Natural killer cell treated with Interleukin-12 subunit alpha and Interleukin-12 subunit beta and Interleukin-15 and Interleukin-18, amount 100 ng/mL, for 72 hours (primary cell): ENCODE measurements at regions not wholly inside any gene's neighbourhood (a gene's known extent, or its start where the extent isn't known, plus 50 kb on each side); places are given as distances from the start of the nearest gene placed in this dataset.

Experiments
- ATAC-seq, 2 donors: fragments of 150-1000 bp; cut with Tn5 transposase in 1 of 2; sonication (Bioruptor Pico), chemical (Tn5 transposase) in 1 of 2; 2 replicates each; pipeline ENCODE4 v1.10.0; 2021
- DNase-seq: peaks from one replicate; pipeline ENCODE4 v3.0.0; 2022; ENCODE audit warnings: low spot score
- H3K27ac Mint-ChIP-seq, 2 donors: 1 replicate in 1 of 2; 2 replicates in 1 of 2; pipeline ENCODE4 v1.8.0; 2022; ENCODE audit warnings: mixed read lengths in 2 of 2, mild to moderate bottlenecking in 1 of 2, moderate library complexity in 1 of 2
- H3K27me3 Mint-ChIP-seq, 2 donors: 1 replicate in 1 of 2; 2 replicates in 1 of 2; pipeline ENCODE4 v1.8.0; 2022; ENCODE audit warnings: mixed read lengths in 2 of 2
- H3K36me3 Mint-ChIP-seq: one replicate; pipeline ENCODE4 v1.8.0; 2022; ENCODE audit warnings: mixed read lengths
- H3K4me1 Mint-ChIP-seq, 2 donors: 1 replicate in 1 of 2; 2 replicates in 1 of 2; pipeline ENCODE4 v1.8.0; 2022; ENCODE audit warnings: low read depth in 2 of 2, mixed read lengths in 2 of 2, mild to moderate bottlenecking in 1 of 2
- H3K4me3 Mint-ChIP-seq: one replicate; pipeline ENCODE4 v1.8.0; 2022; ENCODE audit warnings: mixed read lengths
- H3K9me3 Mint-ChIP-seq: 2 replicates; pipeline ENCODE4 v1.8.0; 2022; ENCODE audit warnings: mixed read lengths

DNA sequence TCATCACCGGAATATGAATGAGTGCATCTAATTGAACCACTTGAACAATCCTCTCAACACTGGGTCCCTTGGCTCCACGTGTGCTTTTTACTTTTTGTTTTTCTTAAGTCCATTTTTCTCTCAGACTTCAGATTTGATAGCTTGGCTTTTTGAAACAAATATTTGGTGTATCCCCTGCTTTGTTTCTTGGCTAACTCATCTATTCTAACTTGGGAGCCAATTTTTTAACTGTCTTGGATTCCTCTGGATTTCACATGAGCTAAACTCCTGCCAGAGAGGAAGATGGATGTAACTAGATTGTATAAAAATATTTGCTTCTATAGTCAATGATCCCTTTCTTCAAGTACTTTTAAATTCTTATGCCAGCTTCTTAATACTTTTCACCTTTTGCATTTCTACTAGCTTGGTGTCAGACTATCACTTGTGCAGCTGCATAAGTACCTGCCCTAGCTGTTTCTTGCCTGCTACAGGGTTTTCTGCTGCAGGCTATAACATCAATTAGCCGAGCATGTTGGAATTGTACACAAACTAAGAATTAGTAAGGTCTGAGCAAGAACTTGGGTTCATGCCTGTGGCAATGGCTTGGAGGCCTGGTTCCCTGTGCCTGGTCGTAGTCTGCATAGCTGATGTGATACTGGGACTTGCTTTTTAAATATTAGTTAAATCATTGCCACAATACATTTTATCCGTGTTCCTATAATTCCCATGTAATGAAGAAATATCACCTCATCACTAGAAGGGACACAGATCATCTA lies 281.5 kb downstream of the EN1 start:
- peaks cover 5% of the 10 kb centered on the region in 2 donors for H3K27me3 Mint-ChIP-seq
- ATAC-seq: no peak
- H3K4me1 Mint-ChIP-seq: no peaks in the 10 kb centered on the region

DNA sequence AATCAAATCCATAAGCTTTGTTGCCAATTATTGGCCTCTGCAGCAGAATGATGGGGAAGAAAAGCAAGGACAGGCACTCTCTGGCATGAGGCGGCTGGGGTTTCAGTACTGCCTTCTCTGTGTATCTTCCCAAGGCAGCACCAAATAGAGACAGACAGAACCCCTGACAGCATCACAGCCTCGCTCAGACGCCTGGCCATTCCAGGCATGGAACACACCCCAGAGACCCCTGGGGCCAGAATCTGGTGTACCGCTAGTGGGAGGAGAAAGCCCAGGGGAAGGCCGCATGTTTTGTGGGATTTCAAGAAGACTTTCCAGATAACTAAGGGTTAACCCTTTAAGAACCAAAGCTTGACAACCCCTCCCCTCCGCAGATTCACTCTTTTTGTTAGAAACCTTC lies 282.1 kb downstream of the EN1 start:
- H3K27ac Mint-ChIP-seq: no peak overlapping the region
- ATAC-seq (no peak), DNase-seq (no peak)
- no peaks in the 10 kb centered on the region for H3K4me1 Mint-ChIP-seq
- no peak overlapping the region for H3K4me3 Mint-ChIP-seq
- H3K9me3 Mint-ChIP-seq: no peaks in the 10 kb centered on the region
- peaks cover 5% of the 10 kb centered on the region in 2 donors for H3K27me3 Mint-ChIP-seq
- no peaks in the 10 kb centered on the region for H3K36me3 Mint-ChIP-seq

More for the DNA sequence above, 281.5 kb downstream of the EN1 start:
- no peak overlapping the region for H3K4me3 Mint-ChIP-seq
- no peak overlapping the region for H3K27ac Mint-ChIP-seq
- no peak for DNase-seq
- no peaks in the 10 kb centered on the region for H3K36me3 Mint-ChIP-seq
- no peaks in the 10 kb centered on the region for H3K9me3 Mint-ChIP-seq

DNA sequence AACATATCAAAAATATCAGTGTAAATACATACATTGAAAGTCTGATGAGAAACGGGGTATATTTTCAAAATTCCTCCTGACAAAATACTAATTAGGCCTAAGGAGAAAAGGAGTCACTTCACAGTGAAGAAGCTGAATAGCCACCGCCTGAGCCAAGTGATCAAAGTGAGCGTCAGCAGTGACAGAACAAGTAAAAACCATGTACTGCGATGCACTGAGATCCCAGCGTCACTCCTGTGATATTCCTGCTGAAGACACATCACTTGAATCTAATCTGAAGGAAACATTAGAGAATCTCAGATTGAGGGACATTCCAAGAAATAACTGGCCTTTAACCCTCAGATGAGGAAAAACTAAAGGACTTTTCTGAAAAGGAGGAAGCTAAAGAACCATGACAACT lies 285.3 kb downstream of the EN1 start:
- H3K9me3 Mint-ChIP-seq: peaks cover 4% of the 10 kb centered on the region
- H3K36me3 Mint-ChIP-seq: no peaks in the 10 kb centered on the region
- peaks cover 6 to 9% of the 10 kb centered on the region in 2 donors for H3K27me3 Mint-ChIP-seq
- ATAC-seq (no peak), DNase-seq (no peak)
- no peak overlapping the region for H3K27ac Mint-ChIP-seq
- H3K4me1 Mint-ChIP-seq: no peaks in the 10 kb centered on the region
- no peak overlapping the region for H3K4me3 Mint-ChIP-seq

DNA sequence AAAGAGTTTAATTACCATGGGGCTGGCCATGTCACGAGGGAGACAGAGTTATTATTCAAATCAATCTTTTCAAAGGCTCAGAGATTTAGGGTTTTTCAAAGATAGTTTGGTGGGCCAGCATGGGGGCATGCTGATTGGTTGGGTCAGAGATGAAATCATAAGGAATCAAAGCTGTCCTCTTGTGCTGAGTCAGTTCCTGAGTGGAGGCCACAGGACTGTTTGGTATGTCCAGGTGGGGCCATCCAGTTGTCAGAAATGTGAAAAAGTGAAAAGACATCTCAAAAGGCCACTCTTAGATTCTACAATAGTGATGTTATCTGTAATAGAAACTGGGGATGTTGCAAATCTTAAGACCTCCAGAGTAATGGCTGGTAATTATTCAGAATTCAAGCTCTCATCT lies 288.6 kb downstream of the EN1 start:
- H3K27ac Mint-ChIP-seq: no peak overlapping the region
- no peak overlapping the region for H3K4me3 Mint-ChIP-seq
- H3K9me3 Mint-ChIP-seq: peaks cover 6% of the 10 kb centered on the region
- DNase-seq (no peak), ATAC-seq (no peak)
- no peaks in the 10 kb centered on the region for H3K36me3 Mint-ChIP-seq
- no peaks in the 10 kb centered on the region for H3K4me1 Mint-ChIP-seq
- peaks cover 7 to 10% of the 10 kb centered on the region in 2 donors for H3K27me3 Mint-ChIP-seq

DNA sequence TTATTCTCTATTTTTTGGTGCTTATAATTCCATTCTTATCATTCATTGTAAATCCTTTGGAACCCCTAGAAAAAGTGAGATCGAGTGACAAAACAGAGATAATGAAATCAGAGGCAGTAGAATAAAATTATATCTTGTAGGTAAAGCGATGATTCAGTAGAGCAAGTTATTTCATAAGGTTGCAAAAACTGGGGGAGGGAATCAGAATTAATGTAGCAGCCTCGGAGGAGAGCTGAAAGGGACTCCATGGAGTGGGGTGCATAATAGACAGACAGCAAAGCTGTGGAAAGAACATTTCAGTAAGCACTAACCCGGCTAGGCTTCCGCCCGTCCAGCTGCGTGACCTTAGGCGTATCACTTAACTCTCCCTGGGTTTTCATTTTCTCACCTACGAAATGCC lies 289.7 kb downstream of the EN1 start:
- no peak for DNase-seq
- Mint-ChIP-seq H3K36me3 (no peaks in the 10 kb centered on the region), H3K9me3 (peaks cover 10% of the 10 kb centered on the region), H3K27me3 (peaks cover 6 to 21% of the 10 kb centered on the region in 2 donors), H3K4me3 (no peak overlapping the region), H3K27ac (no peak overlapping the region), H3K4me1 (no peaks in the 10 kb centered on the region)
- ATAC-seq: no peak

DNA sequence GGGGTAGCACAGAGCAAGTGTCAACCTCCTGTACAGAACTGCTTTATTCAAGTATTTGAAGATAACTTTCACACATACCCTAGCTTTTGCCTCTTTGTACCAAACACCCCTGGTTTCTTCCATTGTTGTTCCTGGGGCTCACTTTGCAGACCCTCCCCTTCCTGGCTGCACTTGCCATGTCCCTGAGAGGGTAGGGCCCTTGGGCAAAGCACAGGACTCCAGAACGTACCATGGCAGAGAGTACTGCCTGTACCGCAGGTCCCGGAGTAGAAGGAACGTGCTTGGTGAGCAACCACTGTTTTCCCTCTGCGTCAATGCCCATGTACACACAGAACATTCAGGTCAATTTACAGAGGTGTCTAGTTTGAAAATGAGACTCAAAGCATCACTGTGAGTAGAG lies 290.4 kb downstream of the EN1 start:
- ATAC-seq: no peak
- Mint-ChIP-seq H3K4me3 (no peak overlapping the region), H3K9me3 (peaks cover 10% of the 10 kb centered on the region), H3K27me3 (peaks cover 6 to 21% of the 10 kb centered on the region in 2 donors), H3K4me1 (no peaks in the 10 kb centered on the region), H3K27ac (no peak overlapping the region), H3K36me3 (no peaks in the 10 kb centered on the region)
- no peak for DNase-seq

DNA sequence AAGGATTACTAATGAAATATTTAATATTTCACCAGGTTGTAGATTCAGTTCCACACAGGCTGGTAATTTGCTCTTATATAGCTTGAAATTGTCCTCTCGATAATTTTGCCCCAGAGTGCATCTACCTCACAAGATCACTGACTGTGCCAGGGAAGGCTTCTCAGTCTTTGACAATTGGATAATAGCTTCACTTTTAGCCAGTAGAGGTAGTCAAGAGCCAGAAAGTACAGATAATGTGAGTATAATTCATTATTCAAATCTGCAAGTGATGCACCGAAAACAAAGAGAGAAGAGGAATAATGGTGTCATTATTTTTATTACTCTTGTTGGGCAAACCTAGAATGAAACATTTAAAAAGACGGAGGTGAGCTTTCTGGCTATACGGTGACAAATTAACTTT lies 292.8 kb downstream of the EN1 start:
- ATAC-seq: no peak
- Mint-ChIP-seq H3K9me3 (peaks cover 10% of the 10 kb centered on the region), H3K36me3 (no peaks in the 10 kb centered on the region), H3K4me1 (no peaks in the 10 kb centered on the region), H3K27ac (no peak overlapping the region), H3K27me3 (peaks cover 2 to 26% of the 10 kb centered on the region in 2 donors), H3K4me3 (no peak overlapping the region)
- DNase-seq: no peak

DNA sequence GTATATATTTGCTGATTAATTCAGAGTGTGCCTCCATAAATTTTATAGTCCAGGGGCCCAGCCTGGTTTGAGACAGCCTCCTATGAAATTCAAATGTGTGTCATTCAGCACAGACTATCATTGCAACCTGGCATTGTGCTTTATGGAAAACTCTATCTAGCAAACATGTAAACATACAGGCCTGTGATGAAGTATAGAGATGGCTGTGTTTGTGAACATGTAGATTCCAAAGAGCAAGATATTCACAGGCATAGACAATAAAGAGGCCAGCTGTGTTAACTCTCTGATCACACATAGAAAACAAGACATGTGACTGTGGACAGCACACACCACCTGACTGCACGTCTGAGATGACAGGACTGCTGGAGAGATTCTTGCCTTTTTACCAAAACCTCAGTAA lies 297.9 kb downstream of the EN1 start:
- H3K4me1 Mint-ChIP-seq: no peaks in the 10 kb centered on the region
- peaks cover 6% of the 10 kb centered on the region for H3K9me3 Mint-ChIP-seq
- H3K36me3 Mint-ChIP-seq: no peaks in the 10 kb centered on the region
- H3K27ac Mint-ChIP-seq: no peak overlapping the region
- no peak overlapping the region for H3K4me3 Mint-ChIP-seq
- ATAC-seq (no peak), DNase-seq (no peak)
- peaks cover 2 to 21% of the 10 kb centered on the region in 2 donors for H3K27me3 Mint-ChIP-seq

DNA sequence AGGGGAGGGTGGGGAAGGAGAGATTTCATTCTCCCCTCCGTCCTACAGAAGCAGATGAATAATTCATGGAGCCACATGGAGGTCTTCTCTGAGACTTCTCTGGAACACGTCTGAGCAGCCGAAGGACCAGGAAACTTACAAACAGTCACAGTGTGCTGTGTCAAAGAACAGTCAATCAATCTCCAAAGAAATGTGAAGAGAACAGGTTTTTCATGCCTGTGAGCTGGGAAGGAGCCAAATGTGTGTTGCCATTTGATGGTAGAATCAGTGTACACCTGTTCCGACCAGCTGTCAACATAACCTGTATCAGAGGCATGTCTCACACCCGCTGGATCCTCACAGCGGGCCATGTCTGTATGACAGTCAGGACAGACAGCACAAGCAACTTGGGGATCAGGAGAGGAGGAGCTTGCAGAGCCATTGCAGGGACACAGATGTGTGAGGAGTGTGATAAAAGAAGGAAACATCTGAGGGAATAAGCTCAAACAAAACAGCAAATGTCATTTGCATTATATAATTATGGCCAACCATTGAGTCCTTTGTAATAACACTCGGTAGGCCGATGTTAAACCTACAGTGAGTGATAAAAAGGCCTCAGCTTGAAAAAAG lies 298.5 kb downstream of the EN1 start:
- ATAC-seq (no peak), DNase-seq (no peak)
- peaks cover 2 to 18% of the 10 kb centered on the region in 2 donors for H3K27me3 Mint-ChIP-seq
- H3K36me3 Mint-ChIP-seq: no peaks in the 10 kb centered on the region
- H3K27ac Mint-ChIP-seq: no peak overlapping the region
- H3K4me3 Mint-ChIP-seq: no peak overlapping the region
- no peaks in the 10 kb centered on the region for H3K4me1 Mint-ChIP-seq
- H3K9me3 Mint-ChIP-seq: peaks cover 5% of the 10 kb centered on the region

DNA sequence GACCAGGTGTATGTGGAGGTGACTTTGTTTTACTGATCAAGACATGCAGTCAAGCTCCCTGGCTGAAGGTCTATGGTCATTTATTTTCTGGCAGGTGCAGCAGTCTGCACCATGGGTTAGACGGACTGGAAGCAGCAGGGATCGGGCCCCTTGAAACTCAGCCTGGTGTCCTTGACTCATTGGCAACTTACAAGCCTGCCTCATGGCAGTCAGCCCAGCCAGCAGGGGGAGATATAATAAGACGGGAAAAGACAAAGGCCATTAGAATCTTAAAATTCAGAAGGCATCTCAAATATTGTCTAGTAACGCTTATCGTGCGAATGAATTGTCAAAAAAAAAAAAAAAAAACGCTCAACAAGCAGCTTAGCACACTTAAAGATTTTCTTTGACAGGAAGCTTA lies 308.2 kb downstream of the EN1 start:
- Mint-ChIP-seq H3K9me3 (no peaks in the 10 kb centered on the region), H3K27me3 (peaks cover 3 to 16% of the 10 kb centered on the region in 2 donors), H3K27ac (no peak overlapping the region), H3K4me1 (no peaks in the 10 kb centered on the region), H3K4me3 (no peak overlapping the region), H3K36me3 (no peaks in the 10 kb centered on the region)
- DNase-seq: no peak
- no peak for ATAC-seq

DNA sequence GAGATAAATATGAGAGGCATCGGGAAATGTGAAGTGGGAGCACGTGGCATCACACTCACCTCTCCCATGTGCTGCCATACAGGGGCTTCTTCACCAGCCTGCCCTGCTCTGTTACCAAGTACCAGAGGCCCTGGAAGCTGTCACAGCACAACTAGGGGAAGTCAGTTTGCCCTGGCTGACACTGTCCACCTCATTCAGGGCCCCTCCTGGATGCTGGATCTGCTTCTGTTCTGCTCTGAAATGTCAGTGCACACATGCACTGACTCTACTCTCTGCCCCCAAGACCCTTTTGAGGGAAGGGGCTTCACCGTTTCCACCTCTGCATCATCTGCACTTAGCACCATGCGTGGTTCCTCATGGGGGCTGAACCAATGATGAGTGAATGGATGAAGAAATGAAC lies 311.1 kb downstream of the EN1 start:
- Mint-ChIP-seq H3K27ac (no peak overlapping the region), H3K36me3 (no peaks in the 10 kb centered on the region), H3K4me1 (no peaks in the 10 kb centered on the region), H3K27me3 (peaks cover 4 to 8% of the 10 kb centered on the region in 2 donors), H3K4me3 (no peak overlapping the region), H3K9me3 (no peaks in the 10 kb centered on the region)
- ATAC-seq: no peak
- DNase-seq: no peak

DNA sequence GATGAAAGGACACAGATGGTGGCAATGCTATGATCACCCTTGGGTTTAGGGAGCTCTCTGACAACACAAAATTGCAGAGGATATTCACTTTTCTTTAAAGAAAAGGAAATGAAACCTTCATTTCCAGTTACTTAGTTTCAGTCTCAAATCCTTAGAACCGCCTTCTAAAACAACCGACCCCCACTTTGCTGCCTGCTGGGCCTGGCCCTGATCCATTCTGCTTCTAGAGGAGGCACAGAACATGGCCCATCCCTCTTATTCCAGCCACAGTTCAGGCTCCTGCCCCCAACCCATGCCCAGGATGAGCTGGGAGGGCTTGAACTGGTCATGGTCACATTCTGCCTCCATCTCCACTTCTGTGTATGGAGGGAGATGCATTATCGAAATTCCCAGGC lies 311.6 kb downstream of the EN1 start:
- ATAC-seq (no peak), DNase-seq (no peak)
- no peaks in the 10 kb centered on the region for H3K9me3 Mint-ChIP-seq
- no peak overlapping the region for H3K4me3 Mint-ChIP-seq
- no peaks in the 10 kb centered on the region for H3K4me1 Mint-ChIP-seq
- no peak overlapping the region for H3K27ac Mint-ChIP-seq
- H3K27me3 Mint-ChIP-seq: peaks cover 4 to 8% of the 10 kb centered on the region in 2 donors
- no peaks in the 10 kb centered on the region for H3K36me3 Mint-ChIP-seq

DNA sequence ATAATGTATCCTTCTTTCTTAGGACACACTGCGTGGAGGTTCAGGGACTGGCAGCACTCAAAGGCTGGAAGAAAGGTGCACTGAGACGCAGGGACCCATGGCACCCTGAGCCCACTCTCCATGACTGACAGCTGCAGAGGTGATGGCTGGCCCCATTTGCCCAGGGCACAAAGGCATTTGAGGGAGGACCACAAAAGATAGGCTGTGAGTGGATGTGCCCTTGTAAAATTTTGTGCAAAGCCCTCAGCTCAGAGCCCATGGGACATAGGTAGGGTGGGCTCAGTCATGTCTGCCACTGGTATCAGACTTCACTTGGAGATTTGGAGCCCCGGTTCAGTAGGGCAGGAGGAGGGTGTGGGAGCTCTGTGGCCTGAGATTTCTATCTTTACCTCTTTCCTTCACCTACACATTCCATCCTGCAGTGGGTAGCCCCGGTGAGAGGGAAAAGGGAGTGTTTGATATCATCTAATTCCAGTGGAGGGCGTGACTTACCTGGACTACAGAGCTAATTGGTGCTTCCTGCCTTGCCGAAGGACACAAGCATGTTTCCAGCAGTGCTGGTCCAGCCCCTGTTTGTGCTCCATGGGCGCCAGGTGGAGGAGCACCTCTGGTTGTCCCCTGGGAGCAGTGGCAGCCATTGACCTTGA lies 312.2 kb downstream of the EN1 start:
- Mint-ChIP-seq H3K27me3 (peaks cover 4 to 8% of the 10 kb centered on the region in 2 donors), H3K27ac (no peak overlapping the region), H3K36me3 (no peaks in the 10 kb centered on the region), H3K9me3 (no peaks in the 10 kb centered on the region), H3K4me3 (no peak overlapping the region), H3K4me1 (no peaks in the 10 kb centered on the region)
- ATAC-seq (peak in 1 of 2 donors; percentile 40), DNase-seq (no peak)

DNA sequence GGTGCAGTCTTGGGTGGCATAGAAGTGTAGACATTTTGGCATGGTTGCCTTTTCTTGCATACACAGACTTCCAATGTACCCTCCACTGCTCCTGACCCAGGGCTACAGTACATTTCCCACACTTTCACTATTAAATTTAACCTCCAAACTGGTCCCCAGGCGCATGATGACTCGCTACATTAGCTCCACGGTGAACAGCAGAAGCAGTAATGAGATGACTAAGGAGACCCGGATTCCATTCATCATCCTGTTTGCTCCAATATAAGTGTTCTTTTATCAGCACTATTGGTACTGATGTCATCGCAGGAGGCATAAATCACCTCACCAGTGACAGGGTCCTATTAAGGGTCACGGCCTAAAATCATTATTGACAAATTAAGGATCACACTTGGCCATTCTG lies 316.5 kb downstream of the EN1 start:
- Mint-ChIP-seq H3K4me3 (no peak overlapping the region), H3K27ac (no peak overlapping the region), H3K27me3 (peaks cover 2 to 6% of the 10 kb centered on the region in 2 donors), H3K9me3 (no peaks in the 10 kb centered on the region), H3K36me3 (no peaks in the 10 kb centered on the region), H3K4me1 (peaks cover 0 to 4% of the 10 kb centered on the region in 2 donors)
- DNase-seq: no peak
- ATAC-seq: no peak
